H7 (cell line): ENCODE measurements at regions not wholly inside any gene's neighbourhood (a gene's known extent, or its start where the extent isn't known, plus 50 kb on each side); places are given as distances from the start of the nearest gene placed in this dataset.
"Not testable (repeated sequence)": the region's sequence is repeated elsewhere in the genome, so short reads cannot be mapped to it uniquely, and the experiment has no call there.

ENCODE experiments used
- DNase-seq: peaks from one replicate; pipeline ENCODE4 v3.0.0; 2012
- H3K27me3 ChIP-seq: 2 replicates; pipeline ENCODE4 v1.6.0; 2011; ENCODE audit warnings: mild to moderate bottlenecking, low read length; ENCODE audit not compliant: control insufficient read depth, insufficient read depth
- H3K36me3 ChIP-seq: replicated peaks from 2 replicates; pipeline ENCODE4 v1.5.1; 2011; ENCODE audit warnings: low read length; ENCODE audit not compliant: control insufficient read depth, insufficient read depth
- H3K4me3 ChIP-seq: 2 replicates; pipeline ENCODE4 v1.5.1; 2011; ENCODE audit warnings: low read depth, mild to moderate bottlenecking, control low read depth, low read length, moderate library complexity; ENCODE audit not compliant: insufficient read depth

DNA sequence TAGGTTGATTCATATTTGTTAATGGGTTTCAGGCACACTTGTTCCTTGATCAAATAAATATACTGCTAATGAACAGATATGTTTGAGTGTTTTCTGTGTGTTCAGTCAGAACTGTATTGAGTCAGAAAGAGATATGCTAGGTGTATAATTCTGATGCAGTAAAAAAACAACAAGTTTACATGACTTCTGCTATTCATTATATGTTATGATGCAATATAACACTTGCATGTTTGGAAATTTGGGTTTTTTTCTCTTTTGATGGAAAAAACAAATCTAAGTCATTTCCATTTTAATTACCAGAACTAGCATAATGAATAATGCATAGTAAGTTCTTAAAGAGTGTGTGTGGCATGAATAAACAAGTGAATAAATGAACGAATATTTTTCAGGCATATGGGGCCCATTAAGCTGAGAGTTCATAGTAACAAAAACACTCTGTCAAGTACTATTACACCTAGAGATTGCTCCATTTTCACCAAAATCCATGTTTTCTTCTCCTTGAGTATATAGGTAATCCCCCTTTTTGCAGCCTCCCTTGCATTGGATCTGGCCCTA lies 208.3 kb upstream of the NT5E start:
- no peaks in the 10 kb centered on the region for H3K36me3 ChIP-seq
- no peaks in the 10 kb centered on the region for H3K27me3 ChIP-seq
- H3K4me3 ChIP-seq: no peak overlapping the region
- no peak for DNase-seq

DNA sequence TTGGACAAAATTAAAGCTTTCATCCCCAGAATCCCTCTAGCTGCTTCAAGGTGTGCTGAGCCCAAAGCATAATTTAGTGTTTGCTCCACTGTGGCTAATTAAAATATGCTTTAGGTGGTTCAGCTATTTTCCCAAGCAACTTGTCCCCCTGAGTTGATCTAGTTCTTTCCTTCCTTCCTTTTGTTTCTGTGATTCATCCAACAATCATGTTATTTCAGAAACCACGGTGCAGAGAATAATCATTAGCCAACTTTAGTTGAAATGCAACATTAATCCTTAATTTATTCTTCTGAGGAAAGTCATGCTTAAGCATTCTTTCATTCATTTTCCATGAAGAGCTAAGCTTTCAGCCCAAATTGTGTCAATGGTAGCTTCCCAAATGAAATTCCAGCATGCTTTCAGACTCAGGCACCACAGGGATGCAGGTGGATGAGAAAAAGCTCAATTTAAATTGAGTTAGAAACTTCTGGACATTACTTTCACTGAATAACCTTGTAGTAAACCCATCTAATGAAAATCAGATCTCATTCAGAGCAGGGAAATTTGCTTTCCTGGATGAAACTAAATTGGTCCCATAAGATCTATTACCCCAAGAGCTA lies 209.0 kb upstream of the NT5E start:
- DNase-seq: no peak
- Histone ChIP-seq H3K27me3 (no peaks in the 10 kb centered on the region), H3K4me3 (no peak overlapping the region), H3K36me3 (no peaks in the 10 kb centered on the region)

GRCh38 chr6:85237478-85237877 lies 212.4 kb upstream of the NT5E start:
- H3K36me3 ChIP-seq: no peaks in the 10 kb centered on the region
- DNase-seq: no peak
- H3K4me3 ChIP-seq: no peak overlapping the region
- H3K27me3 ChIP-seq: no peaks in the 10 kb centered on the region

- Histone ChIP-seq H3K36me3 (no peaks in the 10 kb centered on the region), H3K27me3 (no peaks in the 10 kb centered on the region), H3K4me3 (no peak overlapping the region)
- no peak for DNase-seq
Measured at GRCh38 chr6:85236636-85237035, 213.2 kb upstream of the NT5E start.

DNA sequence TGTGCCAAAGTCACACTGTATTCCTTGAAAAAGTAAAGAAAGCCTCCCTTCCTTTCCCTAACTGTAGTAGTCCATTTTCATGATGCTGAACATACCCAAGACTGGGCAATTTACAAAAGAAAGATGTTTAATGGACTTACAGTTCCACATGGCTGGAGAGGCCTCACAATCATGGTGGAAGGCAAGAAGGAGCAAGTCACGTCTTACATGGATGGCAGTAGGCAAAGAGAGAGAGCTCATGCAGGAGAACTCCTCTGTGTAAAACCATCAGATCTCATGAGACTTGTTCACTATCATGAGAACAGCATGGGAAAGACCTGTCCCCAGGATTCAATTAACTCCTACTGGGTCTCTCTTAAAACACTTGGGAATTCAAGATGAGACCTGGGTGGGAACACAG lies 222.5 kb upstream of the NT5E start:
- H3K27me3 ChIP-seq, DNase-seq, H3K36me3 ChIP-seq, H3K4me3 ChIP-seq: not testable (repeated sequence)

DNA sequence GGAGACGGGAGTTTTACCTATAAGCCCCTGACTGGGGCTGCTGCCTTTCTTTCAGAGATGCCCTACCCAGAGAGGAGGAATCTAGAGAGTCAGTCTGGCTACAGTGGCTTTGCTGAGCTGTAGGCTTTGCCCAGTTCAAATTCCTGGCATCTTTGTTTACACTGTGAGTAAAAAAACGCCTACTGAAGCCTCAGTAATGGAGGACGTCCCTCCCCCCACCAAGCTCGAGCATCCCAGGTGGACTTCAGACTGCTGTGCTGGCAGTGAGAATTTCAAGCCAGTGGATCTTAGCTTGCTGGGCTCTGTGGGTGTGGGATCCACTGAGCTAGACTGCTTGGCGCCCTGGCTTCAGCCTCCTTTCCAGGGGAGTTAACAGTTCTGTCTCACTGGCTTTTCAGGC lies 237.1 kb upstream of the NT5E start:
- not testable (repeated sequence) for H3K36me3 ChIP-seq, DNase-seq, H3K4me3 ChIP-seq, H3K27me3 ChIP-seq

DNA sequence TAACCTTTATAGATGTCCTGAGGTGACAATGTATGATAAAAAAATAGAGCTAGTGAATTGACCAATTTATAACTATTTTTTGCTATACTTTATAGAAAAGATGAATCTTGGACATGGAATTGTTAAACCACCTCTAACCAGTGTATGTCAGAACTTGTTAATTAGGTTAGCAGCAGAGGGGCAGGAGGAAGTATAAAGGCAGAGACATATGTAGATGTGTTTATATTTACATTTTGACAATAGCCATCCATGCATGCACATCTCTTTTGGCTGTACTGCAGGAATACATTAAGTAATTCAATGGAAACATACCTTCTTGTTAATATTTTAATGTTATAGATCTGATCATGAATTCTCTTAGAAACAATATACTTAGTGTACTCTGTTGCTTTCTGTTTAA lies 254.6 kb upstream of the NT5E start:
- no peaks in the 10 kb centered on the region for H3K27me3 ChIP-seq
- DNase-seq: no peak
- no peak overlapping the region for H3K4me3 ChIP-seq
- H3K36me3 ChIP-seq: no peaks in the 10 kb centered on the region

GRCh38 chr6:85193339-85193738 lies 256.5 kb upstream of the NT5E start:
- no peak overlapping the region for H3K4me3 ChIP-seq
- no peak for DNase-seq
- H3K36me3 ChIP-seq: no peaks in the 10 kb centered on the region
- H3K27me3 ChIP-seq: no peaks in the 10 kb centered on the region

DNA sequence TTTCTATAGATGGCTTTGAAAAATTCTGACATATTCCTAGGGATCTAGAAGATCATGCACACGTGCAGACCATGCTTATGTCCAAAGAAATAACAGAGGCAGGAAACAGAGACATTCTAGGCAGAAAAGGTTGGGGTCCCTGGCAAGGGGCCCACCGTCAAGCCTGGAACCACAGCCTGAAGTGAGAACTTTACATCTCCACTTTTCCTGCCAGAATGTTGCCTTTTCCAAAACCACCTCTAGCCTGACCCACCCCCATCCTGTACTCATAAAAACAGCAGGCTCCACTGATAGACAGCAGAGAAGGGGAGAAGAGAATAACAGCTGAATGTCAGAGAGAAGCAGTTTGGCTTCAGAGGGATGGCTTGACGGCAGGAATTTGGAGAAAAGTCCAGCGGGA lies 257.3 kb upstream of the NT5E start:
- Histone ChIP-seq H3K4me3 (no peak overlapping the region), H3K36me3 (no peaks in the 10 kb centered on the region), H3K27me3 (no peaks in the 10 kb centered on the region)
- no peak for DNase-seq

GRCh38 chr6:85192186-85192585 lies 257.7 kb upstream of the NT5E start:
- no peaks in the 10 kb centered on the region for H3K36me3 ChIP-seq
- no peaks in the 10 kb centered on the region for H3K27me3 ChIP-seq
- no peak overlapping the region for H3K4me3 ChIP-seq
- DNase-seq: no peak

- DNase-seq: no peak
- Histone ChIP-seq H3K27me3 (no peaks in the 10 kb centered on the region), H3K4me3 (no peak overlapping the region)
Measured at GRCh38 chr6:85191656-85192055, 258.2 kb upstream of the NT5E start.

GRCh38 chr6:85186546-85187175 lies 263.2 kb upstream of the NT5E start:
- no peak overlapping the region for H3K4me3 ChIP-seq
- no peaks in the 10 kb centered on the region for H3K27me3 ChIP-seq
- DNase-seq: no peak
- no peaks in the 10 kb centered on the region for H3K36me3 ChIP-seq

More at GRCh38 chr6:85191656-85192055, 258.2 kb upstream of the NT5E start:
- H3K36me3 ChIP-seq: no peaks in the 10 kb centered on the region

DNA sequence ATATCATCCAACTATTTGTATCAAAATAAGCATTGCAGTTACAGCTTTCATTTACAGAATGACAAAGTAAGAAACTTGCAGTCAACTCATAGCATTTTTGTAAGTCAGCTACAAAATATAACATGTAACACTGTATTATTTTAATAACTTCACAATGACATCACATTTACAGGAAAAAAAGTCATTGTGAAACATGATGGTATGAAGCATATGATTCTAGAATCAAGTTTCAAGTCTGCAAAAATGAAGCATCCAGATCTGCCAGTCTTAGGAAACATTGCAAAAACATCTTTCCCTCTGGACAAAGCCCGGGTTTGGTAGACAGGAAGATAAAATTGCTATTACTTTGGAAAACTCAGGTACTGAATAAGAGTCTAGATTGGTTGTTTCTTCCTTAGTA lies 263.9 kb upstream of the NT5E start:
- no peak for DNase-seq

GRCh38 chr6:85183841-85184240 lies 266.0 kb upstream of the NT5E start:
- Histone ChIP-seq H3K36me3 (no peaks in the 10 kb centered on the region), H3K4me3 (no peak overlapping the region), H3K27me3 (no peaks in the 10 kb centered on the region)
- DNase-seq: no peak

More for the DNA sequence above, 263.9 kb upstream of the NT5E start:
- H3K27me3 ChIP-seq: no peaks in the 10 kb centered on the region
- no peaks in the 10 kb centered on the region for H3K36me3 ChIP-seq
- H3K4me3 ChIP-seq: no peak overlapping the region

- no peaks in the 10 kb centered on the region for H3K36me3 ChIP-seq
- H3K27me3 ChIP-seq: no peaks in the 10 kb centered on the region
- DNase-seq: no peak
- no peak overlapping the region for H3K4me3 ChIP-seq
Measured at GRCh38 chr6:85172705-85173104, 277.2 kb upstream of the NT5E start.
